Epithelial cell of esophagus (primary cell): ENCODE measurements at regions not wholly inside any gene's neighbourhood (a gene's known extent, or its start where the extent isn't known, plus 50 kb on each side); places are given as distances from the start of the nearest gene placed in this dataset.

ENCODE experiments used
- DNase-seq: peaks from one replicate; pipeline ENCODE4 v3.0.0; 2010; ENCODE audit warnings: low read depth
- H3K4me3 ChIP-seq: 2 replicates; pipeline ENCODE4 v1.5.1; 2011; ENCODE audit warnings: mild to moderate bottlenecking, low read length, control low read depth
- TF ChIP-seq, protein P1 (sequence below): IDR thresholded peaks from 2 replicates; pipeline ENCODE4 v1.5.1; 2011; ENCODE audit warnings: low read depth, mild to moderate bottlenecking, low read length, control low read depth, inconsistent platforms; ENCODE audit not compliant: insufficient read depth; ENCODE audit errors: missing control alignments

GRCh38 chr15:36313021-36313420 lies 266.4 kb upstream of the CDIN1 start:
- TF ChIP-seq, protein P1, sequence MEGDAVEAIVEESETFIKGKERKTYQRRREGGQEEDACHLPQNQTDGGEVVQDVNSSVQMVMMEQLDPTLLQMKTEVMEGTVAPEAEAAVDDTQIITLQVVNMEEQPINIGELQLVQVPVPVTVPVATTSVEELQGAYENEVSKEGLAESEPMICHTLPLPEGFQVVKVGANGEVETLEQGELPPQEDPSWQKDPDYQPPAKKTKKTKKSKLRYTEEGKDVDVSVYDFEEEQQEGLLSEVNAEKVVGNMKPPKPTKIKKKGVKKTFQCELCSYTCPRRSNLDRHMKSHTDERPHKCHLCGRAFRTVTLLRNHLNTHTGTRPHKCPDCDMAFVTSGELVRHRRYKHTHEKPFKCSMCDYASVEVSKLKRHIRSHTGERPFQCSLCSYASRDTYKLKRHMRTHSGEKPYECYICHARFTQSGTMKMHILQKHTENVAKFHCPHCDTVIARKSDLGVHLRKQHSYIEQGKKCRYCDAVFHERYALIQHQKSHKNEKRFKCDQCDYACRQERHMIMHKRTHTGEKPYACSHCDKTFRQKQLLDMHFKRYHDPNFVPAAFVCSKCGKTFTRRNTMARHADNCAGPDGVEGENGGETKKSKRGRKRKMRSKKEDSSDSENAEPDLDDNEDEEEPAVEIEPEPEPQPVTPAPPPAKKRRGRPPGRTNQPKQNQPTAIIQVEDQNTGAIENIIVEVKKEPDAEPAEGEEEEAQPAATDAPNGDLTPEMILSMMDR, result no peak
- DNase-seq, result peak; percentile 40
- H3K4me3 ChIP-seq, result no peak overlapping the region

DNA sequence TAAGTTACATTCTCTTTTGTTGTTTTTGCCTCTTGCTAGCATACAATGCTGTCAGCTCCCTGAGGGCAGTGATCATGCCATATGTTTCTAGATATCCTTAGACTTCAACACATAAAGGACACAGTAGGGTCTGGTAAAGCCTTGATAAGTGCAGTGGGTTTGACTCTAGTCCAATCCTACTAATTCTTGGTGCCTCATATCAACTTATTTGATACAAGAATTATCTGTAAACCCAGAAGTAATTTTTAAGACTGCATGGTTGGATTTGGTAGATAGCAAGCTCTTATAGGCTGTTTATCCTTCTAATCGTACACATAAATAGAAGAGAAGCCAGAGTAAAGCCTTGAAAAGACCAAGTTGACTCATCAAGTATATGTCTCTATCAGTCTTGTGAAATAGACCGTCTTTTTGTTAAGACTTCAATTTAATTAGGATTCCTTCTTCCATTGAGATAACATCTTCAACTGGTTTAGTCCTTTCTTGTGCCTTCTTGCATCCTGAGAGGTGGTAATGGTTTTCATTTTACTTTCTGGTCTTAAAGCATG lies 265.6 kb upstream of the CDIN1 start:
- TF ChIP-seq, protein P1, result no peak
- H3K4me3 ChIP-seq, result no peak overlapping the region
- DNase-seq, result no peak

- TF ChIP-seq, protein P1, result no peak
- DNase-seq, result no peak
- H3K4me3 ChIP-seq, result no peak overlapping the region
Measured at GRCh38 chr15:36315649-36316048, 263.8 kb upstream of the CDIN1 start.

DNA sequence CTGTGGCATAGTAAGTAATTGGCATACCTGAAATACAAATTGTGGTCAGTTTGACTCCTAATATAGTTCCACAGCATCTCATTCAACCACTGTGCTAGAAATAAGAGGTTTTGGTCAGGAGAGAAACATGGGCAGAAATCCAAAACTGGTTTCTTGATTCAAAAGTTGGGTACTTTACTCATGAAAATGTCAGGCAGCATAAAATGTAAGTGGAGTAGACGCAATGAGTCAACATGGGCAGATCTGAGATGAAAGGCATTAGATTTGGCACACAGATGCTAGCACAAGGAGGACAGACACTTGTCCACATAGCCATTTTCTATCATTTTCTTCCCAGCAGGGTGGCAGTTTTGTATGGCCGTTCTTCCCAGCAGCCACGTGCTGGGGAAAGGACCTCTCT lies 255.8 kb upstream of the CDIN1 start:
- DNase-seq, result no peak
- H3K4me3 ChIP-seq, result no peak overlapping the region
- TF ChIP-seq, protein P1, result no peak

DNA sequence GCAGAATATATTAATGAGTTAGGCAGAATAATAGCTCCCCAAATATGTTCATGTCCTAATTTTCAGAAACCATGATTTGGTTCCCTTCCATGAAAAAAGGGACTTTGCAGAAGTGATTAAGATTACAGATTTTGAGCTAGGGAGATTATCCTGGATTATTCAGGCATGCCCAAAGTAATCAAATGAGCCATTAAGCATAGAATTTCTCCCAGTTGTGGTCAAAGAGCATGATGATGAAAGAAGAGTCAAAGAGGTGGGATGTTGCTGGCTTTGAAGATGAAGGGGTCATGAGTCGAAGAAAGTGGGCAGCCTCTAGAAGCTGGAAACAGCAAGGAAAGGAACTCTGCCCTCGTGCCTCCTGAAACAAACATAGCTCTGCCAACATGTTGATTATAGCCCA lies 254.2 kb upstream of the CDIN1 start:
- no peak overlapping the region for H3K4me3 ChIP-seq
- TF ChIP-seq, protein P1, result no peak
- no peak for DNase-seq

GRCh38 chr15:36329592-36329991 lies 249.8 kb upstream of the CDIN1 start:
- no peak overlapping the region for H3K4me3 ChIP-seq
- no peak for DNase-seq
- TF ChIP-seq, protein P1, result no peak

DNA sequence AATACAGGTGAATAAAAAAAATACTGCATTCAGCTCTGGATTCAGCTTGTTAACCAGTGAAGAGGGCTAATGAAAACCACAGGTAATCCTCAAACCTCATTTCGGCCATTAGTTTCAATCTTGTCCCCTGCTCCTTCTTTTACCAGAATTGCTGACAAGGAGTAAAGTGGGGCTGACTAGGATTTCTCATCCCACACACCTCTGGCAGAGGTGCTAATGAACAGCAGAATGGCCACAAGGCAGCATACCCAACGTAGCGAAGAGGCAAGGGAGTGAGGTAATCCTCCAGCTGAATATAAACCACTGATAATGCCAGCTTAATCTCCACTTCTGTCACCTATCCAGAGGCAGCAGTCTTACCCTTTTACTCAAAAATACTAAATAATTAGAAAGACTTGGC lies 248.8 kb upstream of the CDIN1 start:
- H3K4me3 ChIP-seq, result no peak overlapping the region
- no peak for DNase-seq
- TF ChIP-seq, protein P1, result no peak
